Gastroesophageal sphincter (tissue), 4 donors: ENCODE measurements at regions not wholly inside any gene's neighbourhood (a gene's known extent, or its start where the extent isn't known, plus 50 kb on each side); places are given as distances from the start of the nearest gene placed in this dataset.
"Not testable (repeated sequence)": the region's sequence is repeated elsewhere in the genome, so short reads cannot be mapped to it uniquely, and the experiment has no call there.

ENCODE experiments used
- ATAC-seq: fragments of 150-250 bp; one replicate; pipeline ENCODE4 v1.9.1; 2016; ENCODE audit warnings: mild to moderate bottlenecking, moderate library complexity
- H3K27ac ChIP-seq, 4 donors: fragments of 200-600 bp; sonication (generic) in 3 of 4; 1 replicate in 3 of 4; 2 replicates in 1 of 4; pipeline ENCODE4 v1.5.1; 2016 to 2019
- H3K27me3 ChIP-seq: fragments of 200-600 bp; sonication (generic); one replicate; pipeline ENCODE4 v1.5.1; 2019
- H3K36me3 ChIP-seq, 2 donors: fragments of 200-600 bp; sonication (generic); one replicate each; pipeline ENCODE4 v1.5.1; 2019; ENCODE audit warnings: control low read depth in 1 of 2
- H3K4me1 ChIP-seq, 3 donors: fragments of 200-600 bp; sonication (generic); 1 replicate in 2 of 3; 2 replicates in 1 of 3; pipeline ENCODE4 v1.5.1; 2016 to 2019; ENCODE audit warnings: control low read depth in 2 of 3
- H3K4me3 ChIP-seq, 2 donors: fragments of 200-600 bp; sonication (generic); one replicate each; pipeline ENCODE4 v1.5.1; 2019; ENCODE audit warnings: mild to moderate bottlenecking in 1 of 2, moderate library complexity in 1 of 2
- H3K9me3 ChIP-seq, 3 donors: fragments of 200-600 bp; sonication (generic); one replicate each; pipeline ENCODE4 v1.5.1; 2017 to 2019; ENCODE audit warnings: control low read depth in 2 of 3
- EP300 ChIP-seq: sonication (generic); formaldehyde crosslinking; IDR thresholded peaks from one replicate; pipeline ENCODE4 v1.6.1; 2017; ENCODE audit warnings: antibody characterized with exemption, mild to moderate bottlenecking
- POLR2A ChIP-seq, 2 donors: fragments of 450-650 bp; IDR thresholded peaks; one replicate each; pipeline ENCODE4 v1.6.1; 2017; ENCODE audit warnings: antibody characterized with exemption in 2 of 2, mild to moderate bottlenecking in 2 of 2, moderate library complexity in 1 of 2
- POLR2AphosphoS5 ChIP-seq: sonication (generic); formaldehyde crosslinking; IDR thresholded peaks from one replicate; pipeline ENCODE4 v1.6.1; 2017; ENCODE audit warnings: antibody characterized with exemption
- WGBS, 2 donors: methylation state at CpG; one replicate each; pipeline ENCODE4 v1.1.5; 2018; ENCODE audit warnings: low coverage in 1 of 2; 5-methylcytosine and 5-hydroxymethylcytosine counted together
- TF ChIP-seq, protein P1 (sequence below), 4 experiments: fragments of 200-600 bp in 2 of 4; fragments of 450-650 bp in 2 of 4; sonication (generic) in 1 of 4; IDR thresholded peaks; one replicate each; pipeline ENCODE4 v1.5.1; 2017 to 2019; ENCODE audit warnings: antibody characterized with exemption in 4 of 4, mild to moderate bottlenecking in 2 of 4, moderate library complexity in 2 of 4

GRCh38 chr5:96483878-96484277, 50.8 kb upstream of the PCSK1 start:
- TF ChIP-seq POLR2A (IDR thresholded peaks at IDR 0.05) (no peak), EP300 (no peak), POLR2AphosphoS5 (no peak)
- TF ChIP-seq, protein P1, sequence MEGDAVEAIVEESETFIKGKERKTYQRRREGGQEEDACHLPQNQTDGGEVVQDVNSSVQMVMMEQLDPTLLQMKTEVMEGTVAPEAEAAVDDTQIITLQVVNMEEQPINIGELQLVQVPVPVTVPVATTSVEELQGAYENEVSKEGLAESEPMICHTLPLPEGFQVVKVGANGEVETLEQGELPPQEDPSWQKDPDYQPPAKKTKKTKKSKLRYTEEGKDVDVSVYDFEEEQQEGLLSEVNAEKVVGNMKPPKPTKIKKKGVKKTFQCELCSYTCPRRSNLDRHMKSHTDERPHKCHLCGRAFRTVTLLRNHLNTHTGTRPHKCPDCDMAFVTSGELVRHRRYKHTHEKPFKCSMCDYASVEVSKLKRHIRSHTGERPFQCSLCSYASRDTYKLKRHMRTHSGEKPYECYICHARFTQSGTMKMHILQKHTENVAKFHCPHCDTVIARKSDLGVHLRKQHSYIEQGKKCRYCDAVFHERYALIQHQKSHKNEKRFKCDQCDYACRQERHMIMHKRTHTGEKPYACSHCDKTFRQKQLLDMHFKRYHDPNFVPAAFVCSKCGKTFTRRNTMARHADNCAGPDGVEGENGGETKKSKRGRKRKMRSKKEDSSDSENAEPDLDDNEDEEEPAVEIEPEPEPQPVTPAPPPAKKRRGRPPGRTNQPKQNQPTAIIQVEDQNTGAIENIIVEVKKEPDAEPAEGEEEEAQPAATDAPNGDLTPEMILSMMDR (IDR thresholded peaks at IDR 0.05), result no peak
- Histone ChIP-seq H3K27me3 (no peaks in the 10 kb centered on the region), H3K4me1 (no peaks in the 10 kb centered on the region), H3K36me3 (no peaks in the 10 kb centered on the region), H3K27ac (no peak overlapping the region), H3K4me3 (no peak overlapping the region), H3K9me3 (no peaks in the 10 kb centered on the region)
- no peak for ATAC-seq
- 59 to 86% methylated on average over 2 of the region's 2 CpGs for WGBS, 2 donors

DNA sequence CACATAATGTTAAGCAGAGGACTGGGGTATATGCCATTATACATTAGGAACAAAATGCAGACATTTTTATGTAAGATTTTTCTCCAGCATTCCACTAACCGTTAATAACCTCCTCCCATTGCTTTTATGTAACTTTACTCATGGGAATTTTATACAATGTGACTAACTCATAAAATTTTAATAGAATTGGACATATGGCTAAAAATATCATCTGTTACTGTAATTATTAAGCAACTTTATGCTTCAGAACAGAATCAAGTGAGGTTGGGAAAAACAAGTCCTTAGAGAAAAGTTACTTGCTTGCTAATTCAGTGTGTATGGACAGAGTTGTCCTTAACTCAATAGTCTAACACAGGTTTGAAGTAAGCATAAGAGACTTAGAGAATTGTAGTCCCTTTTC, 54.8 kb upstream of the PCSK1 start:
- 47 to 82% methylated on average over 1 of the region's 1 CpG for WGBS, 2 donors
- no peak for ATAC-seq

GRCh38 chr5:96489532-96489931, 56.5 kb upstream of the PCSK1 start:
- Histone ChIP-seq H3K27me3 (no peaks in the 10 kb centered on the region), H3K4me1 (no peaks in the 10 kb centered on the region), H3K9me3 (no peaks in the 10 kb centered on the region), H3K27ac (no peak overlapping the region), H3K36me3 (no peaks in the 10 kb centered on the region), H3K4me3 (no peak overlapping the region)
- TF ChIP-seq POLR2AphosphoS5, result no peak
- TF ChIP-seq POLR2A (IDR thresholded peaks at IDR 0.05), result no peak
- TF ChIP-seq EP300, result no peak
- TF ChIP-seq, protein P1 (IDR thresholded peaks at IDR 0.05), result no peak
- ATAC-seq, result no peak
- WGBS, 2 donors, result 68 to 80% methylated on average over 1 to 2 of the region's 2 CpGs

More for the DNA sequence above, 54.8 kb upstream of the PCSK1 start:
- TF ChIP-seq POLR2AphosphoS5, result no peak
- TF ChIP-seq EP300, result no peak
- TF ChIP-seq POLR2A (IDR thresholded peaks at IDR 0.05), result no peak
- TF ChIP-seq, protein P1 (IDR thresholded peaks at IDR 0.05), result no peak
- Histone ChIP-seq H3K27ac (no peak overlapping the region), H3K4me3 (no peak overlapping the region), H3K36me3 (no peaks in the 10 kb centered on the region), H3K9me3 (no peaks in the 10 kb centered on the region), H3K4me1 (no peaks in the 10 kb centered on the region), H3K27me3 (no peaks in the 10 kb centered on the region)

DNA sequence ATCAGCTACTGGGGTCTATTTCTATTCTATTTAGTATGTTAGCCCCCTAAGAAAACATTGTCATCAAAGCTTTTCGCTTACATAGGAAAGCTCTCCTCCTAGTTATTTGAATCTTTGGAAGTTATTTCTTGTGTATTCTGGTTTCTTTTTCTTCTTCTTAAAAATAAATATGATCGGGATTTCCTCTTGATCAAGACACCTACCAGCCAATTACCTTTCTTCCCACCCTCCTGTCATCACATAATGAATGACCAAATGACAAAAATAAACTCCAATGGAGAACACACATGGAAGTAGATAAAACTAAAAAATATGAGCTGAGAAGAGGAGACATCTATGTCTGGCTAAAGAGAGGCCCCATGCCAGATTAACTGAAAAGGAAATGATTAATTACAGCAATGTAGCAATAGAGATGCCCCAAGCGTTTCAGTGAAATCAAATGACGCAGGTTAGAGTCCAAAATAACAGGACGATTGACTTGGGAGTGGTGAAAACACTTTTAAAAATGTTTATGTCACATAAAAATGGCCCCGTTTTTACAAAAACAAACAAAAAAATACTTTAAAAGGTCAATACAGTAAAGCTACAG, 59.5 kb upstream of the PCSK1 start:
- Histone ChIP-seq H3K4me3 (no peak overlapping the region), H3K27me3 (no peaks in the 10 kb centered on the region), H3K4me1 (no peaks in the 10 kb centered on the region), H3K9me3 (peaks cover 0 to 4% (median 0%) of the 10 kb centered on the region in 3 donors), H3K27ac (no peak overlapping the region), H3K36me3 (no peaks in the 10 kb centered on the region)
- TF ChIP-seq, protein P1 (IDR thresholded peaks at IDR 0.05), result no peak
- TF ChIP-seq POLR2A (IDR thresholded peaks at IDR 0.05), result no peak
- no peak for TF ChIP-seq EP300
- no peak for TF ChIP-seq POLR2AphosphoS5
- ATAC-seq, result no peak
- 55 to 62% methylated on average over 5 to 6 of the region's 6 CpGs for WGBS, 2 donors

- H3K9me3 ChIP-seq, result peaks cover 0 to 4% (median 0%) of the 10 kb centered on the region in 3 donors
- H3K36me3 ChIP-seq, result no peaks in the 10 kb centered on the region
- no peaks in the 10 kb centered on the region for H3K4me1 ChIP-seq
- WGBS, 2 donors, result 82 to 88% methylated on average over 1 to 3 of the region's 3 CpGs
- ATAC-seq, result no peak
- no peaks in the 10 kb centered on the region for H3K27me3 ChIP-seq
- H3K27ac ChIP-seq, result no peak overlapping the region
- TF ChIP-seq POLR2A (IDR thresholded peaks at IDR 0.05) (no peak), POLR2AphosphoS5 (no peak), EP300 (no peak)
- TF ChIP-seq, protein P1 (IDR thresholded peaks at IDR 0.05), result no peak
- no peak overlapping the region for H3K4me3 ChIP-seq
These were observed 60.3 kb upstream of the PCSK1 start for GRCh38 chr5:96493219-96493790.

DNA sequence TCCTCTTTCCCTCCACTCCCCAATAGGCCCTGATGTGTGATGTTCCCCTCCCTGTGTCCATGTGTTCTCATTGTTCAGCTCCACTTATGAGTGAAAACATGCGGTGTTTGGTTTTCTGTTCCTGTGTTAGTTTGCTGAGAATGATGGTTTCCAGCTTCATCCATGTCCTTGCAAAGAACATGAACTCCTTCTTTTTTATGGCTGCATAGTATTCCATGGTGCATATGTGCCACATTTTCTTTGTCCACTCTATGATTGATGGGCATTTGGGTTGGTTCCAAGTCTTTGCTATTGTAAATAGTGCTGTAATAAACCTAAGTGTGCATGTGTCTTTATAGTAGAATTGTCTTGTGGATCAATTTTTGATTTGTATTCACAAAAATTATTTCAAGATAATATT, 62.4 kb upstream of the PCSK1 start:
- H3K36me3 ChIP-seq, H3K27ac ChIP-seq, H3K27me3 ChIP-seq, H3K9me3 ChIP-seq, ATAC-seq, H3K4me1 ChIP-seq, H3K4me3 ChIP-seq: not testable (repeated sequence)
- WGBS, 2 donors, result 100% methylated on average over 1 of the region's 1 CpG; no CpG with 5 or more reads in 1 of the 2 donors

DNA sequence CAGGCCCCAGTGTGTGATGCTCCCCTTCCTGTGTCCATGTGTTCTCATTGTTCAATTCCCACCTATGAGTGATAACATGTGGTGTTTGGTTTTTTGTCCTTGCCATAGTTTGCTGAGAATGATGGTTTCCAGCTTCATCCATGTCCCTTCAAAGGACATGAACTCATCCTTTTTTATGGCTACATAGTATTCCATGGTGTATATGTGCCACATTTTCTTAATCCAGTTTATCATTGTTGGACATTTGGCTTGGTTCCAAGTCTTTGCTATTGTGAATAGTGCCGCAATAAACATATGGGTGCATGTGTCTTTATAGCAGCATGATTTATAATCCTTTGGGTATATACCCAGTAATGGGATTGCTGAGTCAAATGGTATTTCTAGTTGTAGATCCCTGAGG, 64.0 kb upstream of the PCSK1 start:
- ATAC-seq, H3K4me1 ChIP-seq, H3K4me3 ChIP-seq, H3K36me3 ChIP-seq, H3K9me3 ChIP-seq, H3K27me3 ChIP-seq, H3K27ac ChIP-seq: not testable (repeated sequence)
- WGBS, 2 donors, result 100% methylated on average over 1 of the region's 1 CpG; no CpG with 5 or more reads in 1 of the 2 donors
